H9 (cell line): ENCODE measurements at regions not wholly inside any gene's neighbourhood (a gene's known extent, or its start where the extent isn't known, plus 50 kb on each side); places are given as distances from the start of the nearest gene placed in this dataset.

Experiments
- DNase-seq: peaks from one replicate; pipeline ENCODE4 v3.0.0-alpha.2; 2017
- H2AFZ ChIP-seq: one replicate; pipeline ENCODE4 v1.6.1; 2013; ENCODE audit warnings: mild to moderate bottlenecking, low read length, control low read depth, moderate library complexity
- H2AK5ac ChIP-seq: 2 replicates; pipeline ENCODE4 v1.6.1; 2013; ENCODE audit warnings: low read length, control low read depth, mixed read lengths; ENCODE audit not compliant: insufficient read length
- H2BK120ac ChIP-seq: one replicate; pipeline ENCODE4 v1.6.1; 2013; ENCODE audit warnings: low read depth, mild to moderate bottlenecking, low read length, control low read depth, inconsistent platforms; ENCODE audit not compliant: poor library complexity, severe bottlenecking
- H2BK12ac ChIP-seq: 2 replicates; pipeline ENCODE4 v1.6.1; 2013; ENCODE audit warnings: low read length, control low read depth, mixed read lengths, low read depth; ENCODE audit not compliant: insufficient read length
- H2BK15ac ChIP-seq: 2 replicates; pipeline ENCODE4 v1.6.1; 2013; ENCODE audit warnings: low read depth, low read length, control low read depth
- H2BK20ac ChIP-seq: one replicate; pipeline ENCODE4 v1.6.1; 2013; ENCODE audit warnings: low read depth, mild to moderate bottlenecking, low read length, control low read depth, inconsistent platforms; ENCODE audit not compliant: poor library complexity, severe bottlenecking
- H2BK5ac ChIP-seq: 2 replicates; pipeline ENCODE4 v1.6.1; 2013; ENCODE audit warnings: low read length, control low read depth, mixed read lengths; ENCODE audit not compliant: insufficient read length
- H3K14ac ChIP-seq: 2 replicates; pipeline ENCODE4 v1.6.1; 2013; ENCODE audit warnings: low read length, control low read depth; ENCODE audit not compliant: insufficient read depth
- H3K18ac ChIP-seq: 2 replicates; pipeline ENCODE4 v1.6.1; 2013; ENCODE audit warnings: low read depth, mild to moderate bottlenecking, mixed read lengths, low read length, control low read depth; ENCODE audit not compliant: insufficient read length
- H3K23ac ChIP-seq: 2 replicates; pipeline ENCODE4 v1.6.1; 2013; ENCODE audit warnings: low read length, control low read depth, mixed read lengths, low read depth; ENCODE audit not compliant: insufficient read length
- H3K23me2 ChIP-seq: 2 replicates; pipeline ENCODE4 v1.6.1; 2013; ENCODE audit warnings: low read depth, mild to moderate bottlenecking, mixed read lengths, low read length, control low read depth; ENCODE audit not compliant: insufficient read length, poor library complexity, severe bottlenecking
- H3K27ac ChIP-seq: 2 replicates; pipeline ENCODE4 v1.5.1; 2013; ENCODE audit warnings: low read length, control low read depth, mixed read lengths, low read depth; ENCODE audit not compliant: insufficient read length
- H3K27me3 ChIP-seq: 2 replicates; pipeline ENCODE4 v1.6.1; 2013; ENCODE audit warnings: low read length, control low read depth, inconsistent platforms; ENCODE audit not compliant: insufficient read depth
- H3K4ac ChIP-seq: 2 replicates; pipeline ENCODE4 v1.6.1; 2013; ENCODE audit warnings: low read depth, mild to moderate bottlenecking, control low read depth, inconsistent platforms, low read length, moderate library complexity
- H3K4me1 ChIP-seq: 2 replicates; pipeline ENCODE4 v1.6.1; 2013; ENCODE audit warnings: low read length, control low read depth, inconsistent platforms; ENCODE audit not compliant: insufficient read depth
- H3K4me2 ChIP-seq: 2 replicates; pipeline ENCODE4 v1.6.1; 2013; ENCODE audit warnings: low read length, control low read depth, mixed read lengths; ENCODE audit not compliant: insufficient read length, insufficient read depth
- H3K56ac ChIP-seq: 2 replicates; pipeline ENCODE4 v1.6.1; 2013; ENCODE audit warnings: low read depth, mild to moderate bottlenecking, mixed read lengths, low read length, control low read depth; ENCODE audit not compliant: insufficient read length
- H3K79me1 ChIP-seq: 2 replicates; pipeline ENCODE4 v1.6.1; 2013; ENCODE audit warnings: low read depth, mild to moderate bottlenecking, moderate library complexity, low read length, control low read depth, inconsistent platforms; ENCODE audit not compliant: insufficient read depth, poor library complexity, severe bottlenecking
- H3K79me2 ChIP-seq: 2 replicates; pipeline ENCODE4 v1.6.1; 2013; ENCODE audit warnings: low read length, control low read depth, inconsistent platforms; ENCODE audit not compliant: insufficient read depth
- H3K9ac ChIP-seq: 2 replicates; pipeline ENCODE4 v1.6.1; 2013; ENCODE audit warnings: low read length, control low read depth, mixed read lengths; ENCODE audit not compliant: insufficient read length; ENCODE audit errors: extremely low read depth
- H3K9me3 ChIP-seq: one replicate; pipeline ENCODE4 v1.6.1; 2013; ENCODE audit warnings: low read depth, low read length, inconsistent platforms; ENCODE audit not compliant: control insufficient read depth
- H3T11ph ChIP-seq: one replicate; pipeline ENCODE4 v1.6.1; 2013; ENCODE audit warnings: mild to moderate bottlenecking, low read length, control low read depth, inconsistent platforms
- H4K20me1 ChIP-seq: one replicate; pipeline ENCODE4 v1.6.1; 2013; ENCODE audit not compliant: control insufficient read depth, insufficient read length, insufficient read depth
- H4K5ac ChIP-seq: 2 replicates; pipeline ENCODE4 v1.6.1; 2013; ENCODE audit warnings: low read depth, mild to moderate bottlenecking, mixed read lengths, low read length, control low read depth; ENCODE audit not compliant: insufficient read length
- H4K8ac ChIP-seq: replicated peaks from 2 replicates; pipeline ENCODE4 v1.6.1; 2013; ENCODE audit warnings: low read length, control low read depth, mixed read lengths, low read depth; ENCODE audit not compliant: insufficient read length
- H4K91ac ChIP-seq: 2 replicates; pipeline ENCODE4 v1.6.1; 2013; ENCODE audit warnings: low read depth, mild to moderate bottlenecking, moderate library complexity, mixed read lengths, low read length, control low read depth; ENCODE audit not compliant: insufficient read length
- H3K27ac Mint-ChIP-seq, 3 experiments: 2 replicates in 2 of 3; 3 replicates in 1 of 3; pipeline ENCODE4 v1.8.0; 2020 to 2021; ENCODE audit warnings: mixed read lengths in 3 of 3, mild to moderate bottlenecking in 1 of 3, moderate library complexity in 1 of 3
- H3K27me3 Mint-ChIP-seq: 2 replicates; pipeline ENCODE4 v1.8.0; 2021; ENCODE audit warnings: low read depth, mild to moderate bottlenecking, moderate library complexity, mixed read lengths
- H3K36me3 Mint-ChIP-seq, 3 experiments: 2 replicates in 2 of 3; 3 replicates in 1 of 3; pipeline ENCODE4 v1.8.0; 2020 to 2021; ENCODE audit warnings: low read depth in 3 of 3, mixed read lengths in 3 of 3; ENCODE audit not compliant: insufficient read depth in 1 of 3
- H3K4me1 Mint-ChIP-seq, 2 experiments: 2 replicates each; pipeline ENCODE4 v1.8.0; 2020; ENCODE audit warnings: mixed read lengths in 2 of 2
- H3K4me3 Mint-ChIP-seq, 2 experiments: 2 replicates in 1 of 2; 3 replicates in 1 of 2; pipeline ENCODE4 v1.8.0; 2020 to 2021; ENCODE audit warnings: mild to moderate bottlenecking in 2 of 2, mixed read lengths in 2 of 2, moderate library complexity in 1 of 2
- H3K9me3 Mint-ChIP-seq, 2 experiments: 2 replicates in 1 of 2; 3 replicates in 1 of 2; pipeline ENCODE4 v1.8.0; 2020; ENCODE audit warnings: mild to moderate bottlenecking in 2 of 2, mixed read lengths in 2 of 2, moderate library complexity in 1 of 2
- TF ChIP-seq, protein P1 (sequence below): fragments of 200-600 bp; sonication (generic); conservative IDR thresholded peaks from 3 replicates; pipeline ENCODE4 v1.8.0; 2021; ENCODE audit warnings: antibody characterized with exemption, mild to moderate bottlenecking

DNA sequence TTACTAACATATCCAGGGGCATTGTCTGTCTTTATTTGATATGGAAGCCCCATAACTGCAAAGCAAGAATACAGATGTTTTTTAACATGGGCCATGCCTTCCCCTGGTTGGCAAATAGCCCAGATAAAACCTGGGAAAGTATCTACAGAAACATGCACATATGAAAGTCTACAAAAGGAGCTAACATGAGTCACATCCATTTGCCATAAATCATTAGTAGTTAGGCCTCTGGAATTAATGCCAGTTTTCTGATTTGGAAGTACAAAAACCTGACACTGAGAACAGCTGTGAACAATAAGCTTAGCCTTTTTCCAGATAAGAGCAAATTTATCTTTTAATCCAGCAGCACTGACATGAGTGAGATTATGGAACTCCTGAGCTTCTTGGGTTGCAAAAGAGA is 418.0 kb upstream of the IMPG1 start:
- Histone ChIP-seq H4K8ac (no peak overlapping the region), H2BK5ac (no peak overlapping the region), H4K20me1 (no peaks in the 10 kb centered on the region), H3K79me1 (no peaks in the 10 kb centered on the region), H3K18ac (no peak overlapping the region), H4K5ac (no peak overlapping the region), H4K91ac (no peak overlapping the region), H2BK12ac (no peak overlapping the region), H3K4me2 (no peak overlapping the region), H2BK120ac (no peak overlapping the region), H3K9ac (no peak overlapping the region), H3K23me2 (no peaks in the 10 kb centered on the region), H3K23ac (no peak overlapping the region), H3K9me3 (no peaks in the 10 kb centered on the region), H3K56ac (no peak overlapping the region), H3K27ac (no peak overlapping the region), H3K27me3 (no peaks in the 10 kb centered on the region), H3K4me1 (no peaks in the 10 kb centered on the region), H2AFZ (no peak overlapping the region), H3K4ac (no peak overlapping the region), H3K14ac (no peak overlapping the region), H2AK5ac (no peak overlapping the region), H2BK20ac (no peak overlapping the region), H3T11ph (no peak overlapping the region), H2BK15ac (no peak overlapping the region), H3K79me2 (no peaks in the 10 kb centered on the region)
- Mint-ChIP-seq H3K9me3 (peaks cover 11 to 27% of the 10 kb centered on the region in 2 experiments), H3K4me1 (no peaks in the 10 kb centered on the region), H3K4me3 (no peak overlapping the region), H3K36me3 (peaks cover 11 to 14% (median 12%) of the 10 kb centered on the region in 3 experiments), H3K27ac (no peak overlapping the region), H3K27me3 (no peaks in the 10 kb centered on the region)
- TF ChIP-seq, protein P1, sequence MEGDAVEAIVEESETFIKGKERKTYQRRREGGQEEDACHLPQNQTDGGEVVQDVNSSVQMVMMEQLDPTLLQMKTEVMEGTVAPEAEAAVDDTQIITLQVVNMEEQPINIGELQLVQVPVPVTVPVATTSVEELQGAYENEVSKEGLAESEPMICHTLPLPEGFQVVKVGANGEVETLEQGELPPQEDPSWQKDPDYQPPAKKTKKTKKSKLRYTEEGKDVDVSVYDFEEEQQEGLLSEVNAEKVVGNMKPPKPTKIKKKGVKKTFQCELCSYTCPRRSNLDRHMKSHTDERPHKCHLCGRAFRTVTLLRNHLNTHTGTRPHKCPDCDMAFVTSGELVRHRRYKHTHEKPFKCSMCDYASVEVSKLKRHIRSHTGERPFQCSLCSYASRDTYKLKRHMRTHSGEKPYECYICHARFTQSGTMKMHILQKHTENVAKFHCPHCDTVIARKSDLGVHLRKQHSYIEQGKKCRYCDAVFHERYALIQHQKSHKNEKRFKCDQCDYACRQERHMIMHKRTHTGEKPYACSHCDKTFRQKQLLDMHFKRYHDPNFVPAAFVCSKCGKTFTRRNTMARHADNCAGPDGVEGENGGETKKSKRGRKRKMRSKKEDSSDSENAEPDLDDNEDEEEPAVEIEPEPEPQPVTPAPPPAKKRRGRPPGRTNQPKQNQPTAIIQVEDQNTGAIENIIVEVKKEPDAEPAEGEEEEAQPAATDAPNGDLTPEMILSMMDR: no peak
- DNase-seq: no peak
